Embryonic facial prominence (tissue), 1 donor: ENCODE measurements at regions not wholly inside any gene's neighbourhood (a gene's known extent, or its start where the extent isn't known, plus 50 kb on each side); places are given as distances from the start of the nearest gene placed in this dataset.

Experiments
- DNase-seq: peaks from one replicate; pipeline ENCODE4 v3.0.0-alpha.2; 2016; ENCODE audit errors: extremely low spot score

GRCh38 chr3:109532257-109533216, 195.2 kb upstream of the DPPA4 start:
- DNase-seq = no peak

- DNase-seq = no peak
Observed at GRCh38 chr3:109545746-109546145, 208.4 kb upstream of the DPPA4 start.

GRCh38 chr3:109548192-109548938, 211.0 kb upstream of the DPPA4 start:
- DNase-seq = no peak

GRCh38 chr3:109553591-109554371, 216.4 kb upstream of the DPPA4 start:
- no peak for DNase-seq

- no peak for DNase-seq
Observed at GRCh38 chr3:109559389-109559788, 222.0 kb upstream of the DPPA4 start.

GRCh38 chr3:109563149-109563548, 225.8 kb upstream of the DPPA4 start:
- no peak for DNase-seq

- DNase-seq = no peak
Observed at GRCh38 chr3:109569135-109569846, 231.9 kb upstream of the DPPA4 start.

- no peak for DNase-seq
Observed at GRCh38 chr3:109570408-109570807, 233.1 kb upstream of the DPPA4 start.

- no peak for DNase-seq
Observed at GRCh38 chr3:109572301-109572700, 235.0 kb upstream of the DPPA4 start.

- DNase-seq = no peak
Observed at GRCh38 chr3:109596991-109597390, 259.6 kb upstream of the DPPA4 start.

GRCh38 chr3:109597444-109597843, 260.1 kb upstream of the DPPA4 start:
- no peak for DNase-seq

GRCh38 chr3:109607897-109608296, 270.6 kb upstream of the DPPA4 start:
- no peak for DNase-seq

- no peak for DNase-seq
Observed at GRCh38 chr3:109608574-109608973, 271.2 kb upstream of the DPPA4 start.

GRCh38 chr3:109618766-109619378, 281.5 kb upstream of the DPPA4 start:
- no peak for DNase-seq

- DNase-seq = no peak
Observed at GRCh38 chr3:109631897-109632296, 294.6 kb upstream of the DPPA4 start.

GRCh38 chr3:109640146-109640652, 302.9 kb upstream of the DPPA4 start:
- no peak for DNase-seq

GRCh38 chr3:109642025-109642424, 304.7 kb upstream of the DPPA4 start:
- no peak for DNase-seq

GRCh38 chr3:109643590-109643989, 306.2 kb upstream of the DPPA4 start:
- no peak for DNase-seq

- DNase-seq = no peak
Observed at GRCh38 chr3:109644332-109644731, 307.0 kb upstream of the DPPA4 start.

- DNase-seq = no peak
Observed at GRCh38 chr3:109644746-109645145, 307.4 kb upstream of the DPPA4 start.

- DNase-seq = no peak
Observed at GRCh38 chr3:109648027-109648426, 310.7 kb upstream of the DPPA4 start.
